ENCODE measurements at regions not wholly inside any gene's neighbourhood (a gene's known extent, or its start where the extent isn't known, plus 50 kb on each side); places are given as distances from the start of the nearest gene placed in this dataset.

DNA sequence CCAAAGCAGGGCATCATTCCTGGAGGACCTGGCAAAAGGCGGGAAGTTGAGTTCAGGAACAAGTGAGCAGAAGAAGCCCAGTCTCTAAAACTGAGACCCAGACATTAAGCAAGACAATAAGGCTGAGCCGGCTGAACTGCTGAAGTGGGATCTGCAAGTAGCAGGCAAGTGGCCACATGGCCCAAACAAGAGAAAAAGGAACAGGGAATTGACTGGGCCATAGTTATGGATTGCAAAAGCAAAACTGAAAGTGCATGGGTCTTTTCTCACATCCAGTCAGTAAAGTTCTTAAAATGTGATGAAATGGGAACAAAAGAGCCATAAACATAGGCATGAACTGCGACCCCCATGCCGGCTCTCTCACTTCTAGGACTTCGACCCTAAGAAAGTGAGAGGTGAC, 101.2 kb downstream of the SCN11A start:
- Histone ChIP-seq H3K4me3 (no peak overlapping the region), H3K36me3 (no peaks in the 10 kb centered on the region), H3K27me3 (replicated peaks; ENCODE audit: insufficient read depth) (no peaks in the 10 kb centered on the region), H3K9me3 (no peaks in the 10 kb centered on the region), H3K4me1 (ENCODE audit: control insufficient read depth in 1 of 2, low read depth in 2 of 2) (no peaks in the 10 kb centered on the region), H3K27ac (no peak overlapping the region)
- ATAC-seq (ENCODE audit: insufficient number of reproducible peaks, low FRiP score, low read depth) (no peak), DNase-seq (ENCODE audit: low spot score) (no peak)
- TF ChIP-seq, protein P1, sequence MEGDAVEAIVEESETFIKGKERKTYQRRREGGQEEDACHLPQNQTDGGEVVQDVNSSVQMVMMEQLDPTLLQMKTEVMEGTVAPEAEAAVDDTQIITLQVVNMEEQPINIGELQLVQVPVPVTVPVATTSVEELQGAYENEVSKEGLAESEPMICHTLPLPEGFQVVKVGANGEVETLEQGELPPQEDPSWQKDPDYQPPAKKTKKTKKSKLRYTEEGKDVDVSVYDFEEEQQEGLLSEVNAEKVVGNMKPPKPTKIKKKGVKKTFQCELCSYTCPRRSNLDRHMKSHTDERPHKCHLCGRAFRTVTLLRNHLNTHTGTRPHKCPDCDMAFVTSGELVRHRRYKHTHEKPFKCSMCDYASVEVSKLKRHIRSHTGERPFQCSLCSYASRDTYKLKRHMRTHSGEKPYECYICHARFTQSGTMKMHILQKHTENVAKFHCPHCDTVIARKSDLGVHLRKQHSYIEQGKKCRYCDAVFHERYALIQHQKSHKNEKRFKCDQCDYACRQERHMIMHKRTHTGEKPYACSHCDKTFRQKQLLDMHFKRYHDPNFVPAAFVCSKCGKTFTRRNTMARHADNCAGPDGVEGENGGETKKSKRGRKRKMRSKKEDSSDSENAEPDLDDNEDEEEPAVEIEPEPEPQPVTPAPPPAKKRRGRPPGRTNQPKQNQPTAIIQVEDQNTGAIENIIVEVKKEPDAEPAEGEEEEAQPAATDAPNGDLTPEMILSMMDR (IDR thresholded peaks at IDR 0.05): no peak

GRCh38 chr3:38949994-38950393, 101.8 kb downstream of the SCN11A start:
- Histone ChIP-seq H3K4me1 (ENCODE audit: control insufficient read depth in 1 of 2, low read depth in 2 of 2) (no peaks in the 10 kb centered on the region), H3K4me3 (no peak overlapping the region), H3K36me3 (no peaks in the 10 kb centered on the region), H3K27ac (no peak overlapping the region), H3K27me3 (replicated peaks; ENCODE audit: insufficient read depth) (no peaks in the 10 kb centered on the region), H3K9me3 (no peaks in the 10 kb centered on the region)
- ATAC-seq (ENCODE audit: insufficient number of reproducible peaks, low FRiP score, low read depth) (no peak), DNase-seq (ENCODE audit: low spot score) (no peak)
- TF ChIP-seq, protein P1 (IDR thresholded peaks at IDR 0.05): no peak

GRCh38 chr3:38940394-38940793, 111.3 kb downstream of the SCN11A start:
- H3K4me3 ChIP-seq: no peak overlapping the region
- H3K9me3 ChIP-seq: no peaks in the 10 kb centered on the region
- H3K4me1 ChIP-seq (ENCODE audit: control insufficient read depth in 1 of 2, low read depth in 2 of 2): no peaks in the 10 kb centered on the region
- no peak overlapping the region for H3K27ac ChIP-seq
- DNase-seq (ENCODE audit: low spot score): no peak
- H3K36me3 ChIP-seq: no peaks in the 10 kb centered on the region
- ATAC-seq (ENCODE audit: insufficient number of reproducible peaks, low FRiP score, low read depth): no peak
- no peaks in the 10 kb centered on the region for H3K27me3 ChIP-seq (replicated peaks; ENCODE audit: insufficient read depth)
- TF ChIP-seq, protein P1 (IDR thresholded peaks at IDR 0.05): no peak

DNA sequence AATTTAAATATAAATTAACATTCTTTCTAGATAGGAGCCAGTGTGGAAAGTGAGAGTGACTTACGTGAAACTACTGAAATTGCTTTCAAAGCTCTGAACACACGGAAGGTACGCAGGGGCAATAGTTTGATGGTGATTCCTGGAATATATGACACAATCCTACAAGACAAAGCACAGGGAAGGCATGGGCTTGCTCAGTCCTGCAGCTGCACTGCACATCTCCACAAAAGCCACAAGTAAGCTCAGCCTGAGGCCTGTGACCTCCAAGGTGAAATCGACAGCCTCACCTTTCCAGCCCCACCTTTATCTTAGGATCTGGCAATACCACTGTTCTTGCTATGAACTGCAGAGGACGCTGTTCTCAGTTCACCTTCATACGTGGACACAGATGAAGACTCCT, 109.3 kb upstream of the SCN10A start:
- Histone ChIP-seq H3K9me3 (no peaks in the 10 kb centered on the region), H3K36me3 (no peaks in the 10 kb centered on the region), H3K27me3 (replicated peaks; ENCODE audit: insufficient read depth) (no peaks in the 10 kb centered on the region), H3K27ac (no peak overlapping the region), H3K4me3 (no peak overlapping the region), H3K4me1 (ENCODE audit: control insufficient read depth in 1 of 2, low read depth in 2 of 2) (no peaks in the 10 kb centered on the region)
- DNase-seq (ENCODE audit: low spot score): no peak
- TF ChIP-seq, protein P1 (IDR thresholded peaks at IDR 0.05): no peak
- ATAC-seq (ENCODE audit: insufficient number of reproducible peaks, low FRiP score, low read depth): no peak

- Histone ChIP-seq H3K4me3 (no peak overlapping the region), H3K36me3 (no peaks in the 10 kb centered on the region), H3K27me3 (replicated peaks; ENCODE audit: insufficient read depth) (no peaks in the 10 kb centered on the region), H3K9me3 (no peaks in the 10 kb centered on the region), H3K4me1 (ENCODE audit: control insufficient read depth in 1 of 2, low read depth in 2 of 2) (no peaks in the 10 kb centered on the region), H3K27ac (no peak overlapping the region)
- TF ChIP-seq, protein P1 (IDR thresholded peaks at IDR 0.05): no peak
- DNase-seq (ENCODE audit: low spot score) (no peak), ATAC-seq (ENCODE audit: insufficient number of reproducible peaks, low FRiP score, low read depth) (no peak)
These were observed 100.7 kb upstream of the SCN10A start for GRCh38 chr3:38916706-38917105.

All from thoracic aorta (tissue), 2 donors.